GM19035 (cell line): ENCODE measurements at regions not wholly inside any gene's neighbourhood (a gene's known extent, or its start where the extent isn't known, plus 50 kb on each side); places are given as distances from the start of the nearest gene placed in this dataset.
"Not testable (repeated sequence)": the region's sequence is repeated elsewhere in the genome, so short reads cannot be mapped to it uniquely, and the experiment has no call there.

Experiments used
- ATAC-seq: cut with Tn5 transposase; IDR thresholded peaks from one replicate; pipeline ENCODE4 v1.9.1; 2021; ENCODE audit not compliant: unreplicated experiment

GRCh38 chr12:118536306-118536906, 160.1 kb downstream of the SUDS3 start:
- ATAC-seq, result no peak

GRCh38 chr12:118537481-118537917, 161.1 kb downstream of the SUDS3 start:
- ATAC-seq, result no peak

GRCh38 chr12:118541071-118541470, 164.7 kb downstream of the SUDS3 start:
- no peak for ATAC-seq

GRCh38 chr12:118541934-118542333, 165.6 kb downstream of the SUDS3 start:
- no peak for ATAC-seq

GRCh38 chr12:118543651-118544050, 167.3 kb downstream of the SUDS3 start:
- no peak for ATAC-seq

DNA sequence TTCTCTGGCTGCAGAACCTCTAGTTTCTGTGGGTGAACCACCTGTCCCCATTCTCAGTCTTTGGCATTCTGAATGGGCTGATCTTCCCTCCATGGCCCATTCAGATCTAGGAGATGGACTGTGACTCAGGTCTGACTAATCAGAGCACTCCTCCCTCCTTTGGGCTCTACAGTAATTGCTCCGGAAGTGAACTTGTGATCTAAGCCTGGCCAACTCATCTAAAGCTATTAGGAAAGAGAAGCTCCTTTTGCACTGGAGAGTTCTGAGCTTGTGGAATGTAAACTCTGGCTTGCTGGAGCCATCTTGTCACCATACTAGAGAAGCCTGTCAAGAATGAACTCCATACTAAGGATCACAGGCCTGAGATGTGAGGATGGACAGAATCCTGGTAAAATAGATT, 168.2 kb downstream of the SUDS3 start:
- no peak for ATAC-seq

DNA sequence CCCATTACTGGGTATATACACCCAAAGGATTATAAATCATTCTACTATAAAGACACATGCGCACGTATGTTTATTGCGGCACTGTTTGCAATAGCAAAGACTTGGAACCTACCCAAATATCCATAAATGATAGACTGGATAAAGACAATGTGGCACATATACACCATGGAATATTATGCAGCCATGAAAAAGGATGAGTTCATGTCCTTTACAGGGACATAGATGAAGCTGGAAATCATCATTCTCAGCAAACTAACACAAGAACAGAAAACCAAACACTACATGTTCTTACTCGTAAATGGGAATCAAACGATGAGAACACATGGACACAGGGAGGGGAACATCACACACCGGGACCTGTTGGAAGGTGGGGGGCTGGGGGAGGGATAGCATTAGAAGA, 171.3 kb downstream of the SUDS3 start:
- ATAC-seq, result not testable (repeated sequence)

DNA sequence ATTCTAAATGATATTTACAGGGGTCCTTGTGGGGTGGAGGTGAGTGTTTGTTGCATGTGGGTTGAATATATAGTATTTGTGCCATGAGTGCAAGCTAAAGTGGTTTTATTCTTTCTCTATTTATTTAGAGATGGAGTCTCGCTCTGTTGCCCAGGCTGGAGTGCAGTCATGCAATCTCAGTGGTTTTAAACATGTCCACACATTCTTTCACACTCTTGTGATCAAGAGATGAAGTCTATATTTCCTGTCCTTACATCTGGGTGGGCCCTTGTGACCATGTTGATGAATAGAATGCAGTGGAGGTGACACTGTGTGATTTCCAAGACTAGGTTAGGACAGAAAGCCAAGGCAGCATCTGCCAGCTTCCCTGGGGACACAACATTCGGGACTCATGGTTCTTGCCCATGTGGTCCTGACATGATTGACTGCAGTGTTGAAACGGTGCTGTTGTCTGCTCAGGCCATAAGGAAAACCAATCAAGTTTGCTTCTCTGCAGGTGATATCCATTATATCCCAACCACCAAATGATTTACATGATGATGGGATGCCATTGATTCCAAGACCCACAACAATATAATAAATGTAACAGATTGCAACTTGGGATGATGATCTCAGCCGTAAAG, 172.6 kb downstream of the SUDS3 start:
- ATAC-seq, result no peak

DNA sequence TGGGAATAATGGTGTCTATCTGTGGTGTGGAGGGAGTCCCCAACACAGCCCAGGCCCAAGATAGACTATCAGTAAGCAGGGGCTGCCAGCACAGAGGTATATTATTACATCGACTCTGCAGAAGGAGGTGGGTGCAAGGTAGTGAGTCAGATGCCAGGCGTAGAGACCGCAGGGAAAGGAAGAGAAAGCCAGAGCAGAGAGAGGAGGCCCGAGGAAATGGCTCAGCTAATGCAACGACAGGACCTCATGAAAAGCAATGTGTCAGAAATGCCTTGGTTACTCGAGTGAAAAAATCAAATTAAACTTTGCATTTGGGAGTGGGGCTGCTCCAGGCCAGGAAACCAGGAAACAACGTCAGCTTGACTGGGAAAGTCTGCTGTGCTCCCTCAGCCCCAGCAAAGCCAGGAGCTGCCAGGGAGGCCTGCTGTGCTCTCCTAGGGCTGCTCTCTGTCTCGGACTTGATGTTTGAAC, 173.2 kb downstream of the SUDS3 start:
- ATAC-seq, result no peak

GRCh38 chr12:118553856-118554504, 177.6 kb downstream of the SUDS3 start:
- no peak for ATAC-seq

GRCh38 chr12:118558941-118559340, 182.6 kb downstream of the SUDS3 start:
- ATAC-seq, result no peak

DNA sequence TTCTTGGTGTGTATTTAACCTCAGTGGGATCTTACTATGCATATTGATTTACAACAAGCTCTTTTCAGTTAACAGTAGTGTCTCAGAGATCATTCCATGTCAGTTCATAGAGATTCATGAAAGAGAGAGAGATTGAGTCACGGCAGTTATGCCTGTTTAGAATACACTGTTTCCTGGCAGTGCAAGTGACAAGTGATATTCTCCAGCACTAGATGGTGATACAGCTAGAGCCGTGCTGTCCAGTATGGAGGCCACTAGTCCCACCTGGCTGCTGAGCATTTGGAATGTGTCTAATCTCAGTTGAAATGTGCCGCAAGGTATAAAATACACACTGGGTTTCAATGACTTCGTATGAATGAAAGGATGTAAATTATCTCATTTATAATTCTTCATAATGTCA, 184.4 kb downstream of the SUDS3 start:
- no peak for ATAC-seq

DNA sequence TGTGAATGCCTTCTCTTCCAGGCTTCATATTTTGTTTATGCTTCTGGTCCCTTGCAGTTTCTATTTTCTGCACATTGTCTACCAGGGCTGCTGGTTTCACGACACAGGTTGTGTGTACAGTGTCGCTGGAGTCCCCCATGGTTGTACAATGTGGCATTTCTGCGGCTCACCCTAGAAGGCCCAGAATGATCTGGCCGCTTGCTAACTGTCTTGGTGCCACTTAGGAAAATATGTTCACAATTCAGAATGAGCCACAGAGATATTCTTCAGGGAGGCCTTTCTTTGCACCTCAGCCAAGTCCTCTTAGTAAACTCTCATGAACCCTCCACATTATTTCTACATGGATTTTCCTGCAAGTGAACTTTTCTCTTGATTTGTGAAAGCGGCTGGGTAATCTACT, 195.4 kb downstream of the SUDS3 start:
- ATAC-seq, result no peak

GRCh38 chr12:118574288-118574687, 197.9 kb downstream of the SUDS3 start:
- ATAC-seq, result no peak

DNA sequence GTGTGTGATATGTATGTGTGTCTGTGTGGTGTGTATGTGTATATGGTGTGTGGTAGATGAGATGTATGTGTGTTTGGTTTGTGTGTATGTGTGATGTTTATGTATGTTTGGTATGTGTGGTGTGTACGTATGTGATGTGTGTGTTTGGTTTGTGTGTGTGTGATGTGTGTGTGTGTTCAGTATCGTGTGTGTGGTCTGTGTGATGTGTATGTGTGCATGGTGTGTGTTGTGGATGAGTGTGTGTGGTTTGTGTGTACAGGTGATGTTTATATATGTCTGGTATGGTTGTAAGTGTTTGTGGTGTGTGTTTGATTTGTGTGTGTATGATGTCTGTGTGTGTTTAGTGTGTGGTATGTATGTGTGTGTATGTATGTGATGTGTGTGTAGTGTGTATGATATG, 199.4 kb downstream of the SUDS3 start:
- ATAC-seq, result no peak

DNA sequence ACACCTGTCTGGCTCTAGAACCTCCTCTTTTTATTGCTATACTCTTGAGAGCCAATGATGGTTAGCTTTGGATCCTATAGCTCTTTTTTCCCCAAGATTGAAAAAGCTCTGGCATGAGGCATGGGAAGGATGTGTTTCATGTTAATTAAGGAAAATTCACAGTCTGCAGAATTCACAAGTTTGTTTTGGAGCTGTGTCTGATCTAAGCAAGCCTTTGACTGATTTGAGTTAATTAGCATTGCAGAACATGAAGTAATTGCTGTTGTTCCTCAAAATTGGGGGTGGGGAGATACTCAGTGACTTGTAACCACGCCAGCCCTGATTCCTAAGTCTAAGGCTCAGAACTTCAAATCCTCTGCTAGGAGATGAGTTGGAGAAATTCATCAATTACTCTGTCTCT, 205.0 kb downstream of the SUDS3 start:
- no peak for ATAC-seq

GRCh38 chr12:118582863-118583262, 206.5 kb downstream of the SUDS3 start:
- no peak for ATAC-seq

DNA sequence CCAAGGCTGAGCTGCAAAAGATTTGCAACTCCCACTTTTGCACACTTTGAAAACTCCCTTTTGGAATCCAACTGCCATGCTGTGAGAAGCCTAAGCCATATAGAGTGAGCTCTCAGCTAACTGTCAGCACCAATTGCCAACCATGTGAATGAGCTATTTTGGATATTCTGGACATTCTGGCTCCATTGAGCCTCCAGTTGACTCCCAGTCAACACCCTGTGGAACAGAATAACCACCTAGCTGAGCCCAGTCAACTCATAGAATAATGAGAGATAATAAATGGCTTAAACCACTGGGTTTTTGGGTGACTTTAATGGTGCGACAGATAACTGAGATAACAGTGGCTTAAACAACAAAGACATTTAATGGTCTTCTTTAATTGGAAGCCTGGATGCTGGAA, 210.1 kb downstream of the SUDS3 start:
- no peak for ATAC-seq

- no peak for ATAC-seq
These were observed 212.8 kb downstream of the SUDS3 start for GRCh38 chr12:118589162-118589561.

- ATAC-seq, result no peak
These were observed 214.2 kb downstream of the SUDS3 start for GRCh38 chr12:118590406-118591150.

DNA sequence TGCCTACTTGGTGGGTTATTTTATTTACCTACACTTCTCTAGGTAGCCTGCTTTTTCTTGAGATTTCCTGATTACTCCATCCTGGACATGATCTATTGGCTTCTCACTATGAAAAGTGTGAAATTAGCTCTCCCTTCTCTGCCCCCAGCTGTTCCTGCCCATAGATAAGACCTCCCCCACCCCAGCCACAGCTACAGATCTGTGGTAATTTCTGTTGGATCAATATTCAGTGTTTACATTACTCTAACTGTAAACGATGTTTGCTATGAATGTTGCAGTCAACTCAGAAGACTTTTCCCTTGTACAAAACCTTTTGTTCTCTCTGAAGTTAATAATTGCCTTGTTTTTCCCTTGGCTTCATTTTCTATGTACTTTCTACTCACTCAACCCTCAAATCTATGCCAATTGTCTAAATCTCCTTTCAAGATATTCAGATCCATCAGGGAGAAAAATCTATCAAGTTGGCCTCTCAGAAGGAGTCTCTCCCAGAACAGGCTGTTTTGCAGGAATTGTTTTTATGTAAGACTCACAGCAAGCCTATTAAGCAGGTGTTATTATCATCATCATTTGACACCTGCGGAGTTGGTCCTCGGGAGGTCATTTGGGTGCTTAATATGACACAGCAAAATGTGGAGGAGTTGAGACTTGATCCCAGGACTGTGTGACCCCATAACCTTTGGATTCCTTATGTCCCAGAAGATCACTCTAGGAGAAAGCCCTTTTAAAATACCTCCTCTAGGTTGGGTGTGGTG, 227.4 kb downstream of the SUDS3 start:
- no peak for ATAC-seq
